GM04504 (cell line): ENCODE measurements at regions not wholly inside any gene's neighbourhood (a gene's known extent, or its start where the extent isn't known, plus 50 kb on each side); places are given as distances from the start of the nearest gene placed in this dataset.
"Not testable (repeated sequence)": the region's sequence is repeated elsewhere in the genome, so short reads cannot be mapped to it uniquely, and the experiment has no call there.

ENCODE experiments used
- DNase-seq: peaks from one replicate; pipeline ENCODE4 v3.0.0-alpha.2; 2012; ENCODE audit warnings: low read depth

DNA sequence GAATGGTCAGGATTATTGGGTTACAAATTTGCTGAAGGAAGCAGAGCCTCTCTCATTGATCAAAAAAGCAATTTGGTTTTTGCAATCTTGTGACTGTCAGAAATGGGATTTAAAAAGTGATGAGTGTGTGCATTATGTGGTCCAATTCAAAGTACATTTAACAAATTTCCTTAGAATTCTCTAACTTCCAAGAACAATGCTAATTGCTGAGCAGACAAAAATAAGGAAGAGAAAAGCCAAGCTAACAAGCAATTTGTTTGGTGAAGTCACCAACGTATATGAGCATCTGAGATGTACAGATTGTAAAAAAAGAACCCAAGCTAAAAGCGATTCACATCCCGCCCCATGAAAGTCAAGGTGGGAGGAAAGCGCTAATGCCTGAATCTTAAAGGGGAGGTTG lies 1643.9 kb downstream of the CDH8 start:
- DNase-seq = no peak

DNA sequence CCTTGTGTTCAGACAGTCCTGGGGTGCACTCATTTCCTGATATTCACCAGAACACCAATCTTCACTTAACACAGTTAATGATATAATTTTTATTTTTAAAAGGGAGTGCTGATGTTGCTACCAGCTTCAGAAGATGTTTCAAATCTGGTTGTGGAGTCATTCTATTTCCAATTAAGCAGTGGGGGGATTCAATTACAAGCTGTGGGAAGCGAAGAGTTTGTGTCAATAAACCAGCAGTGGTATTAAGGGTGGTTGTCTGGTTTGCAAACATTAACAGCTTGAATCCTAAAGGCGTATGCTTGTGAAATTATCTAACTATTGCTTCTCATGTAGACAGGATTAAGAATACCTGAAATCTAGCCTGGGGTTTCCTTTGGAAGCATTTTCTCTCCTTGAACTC lies 1637.5 kb upstream of the GOT2 start:
- no peak for DNase-seq

DNA sequence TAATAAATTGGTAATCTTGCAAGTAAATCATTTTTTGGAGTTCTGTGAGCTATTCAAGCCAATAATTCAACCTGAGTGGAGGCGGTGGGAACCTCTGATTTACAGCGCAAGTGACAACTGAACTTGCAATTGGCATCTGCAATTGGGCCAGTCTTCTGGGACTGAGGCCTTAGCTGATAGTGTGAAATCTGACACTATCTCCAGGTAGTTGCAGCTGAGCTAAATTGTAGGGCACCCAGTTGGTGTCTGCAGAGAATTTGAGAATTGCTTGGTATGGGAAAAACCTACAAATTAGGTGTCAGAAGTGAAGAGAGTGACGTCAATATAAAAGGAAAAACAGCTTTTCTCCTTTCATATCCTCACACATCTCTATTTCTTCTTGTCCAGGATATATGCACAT lies 1633.6 kb upstream of the GOT2 start:
- DNase-seq = no peak

DNA sequence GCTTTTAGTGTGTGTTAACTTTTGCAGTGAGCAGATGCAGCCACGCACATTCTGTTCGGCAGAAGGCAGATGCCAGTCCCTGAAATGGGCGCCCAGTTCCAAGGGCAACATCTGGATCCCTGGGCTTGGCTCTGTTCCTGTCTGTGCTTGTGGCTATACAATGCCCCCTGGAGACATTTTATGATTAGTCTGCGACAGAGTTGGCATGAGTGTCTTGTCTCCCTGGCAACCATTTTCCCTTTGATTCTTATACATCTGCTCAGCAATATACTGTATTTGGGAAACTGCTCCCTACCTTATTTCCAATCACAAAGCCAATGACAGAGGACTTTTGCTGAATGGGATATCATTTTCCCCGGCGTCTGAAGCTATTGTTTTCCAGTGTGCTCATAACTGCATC lies 1629.5 kb upstream of the GOT2 start:
- DNase-seq = no peak

DNA sequence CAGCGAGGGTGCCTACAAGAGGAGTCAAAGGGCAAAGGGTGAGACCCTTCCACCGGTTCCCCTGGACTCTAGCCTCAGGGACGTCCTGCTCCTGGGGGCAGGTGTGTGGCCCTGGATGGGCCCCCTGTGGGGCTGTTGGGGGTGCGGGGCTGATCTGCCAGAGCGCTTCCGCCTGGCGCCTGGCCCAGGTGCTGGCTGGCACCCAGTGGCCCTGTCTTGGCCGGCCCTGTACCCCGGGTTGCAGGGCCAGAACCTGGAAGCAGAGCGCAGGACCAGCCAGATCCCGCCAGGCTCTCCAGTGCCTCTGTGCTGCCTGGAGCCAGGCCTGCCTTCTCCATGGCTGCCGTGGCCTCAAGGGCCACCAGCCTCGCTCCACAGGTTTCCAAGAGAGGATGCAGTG lies 1625.8 kb upstream of the GOT2 start:
- DNase-seq = not testable (repeated sequence)

DNA sequence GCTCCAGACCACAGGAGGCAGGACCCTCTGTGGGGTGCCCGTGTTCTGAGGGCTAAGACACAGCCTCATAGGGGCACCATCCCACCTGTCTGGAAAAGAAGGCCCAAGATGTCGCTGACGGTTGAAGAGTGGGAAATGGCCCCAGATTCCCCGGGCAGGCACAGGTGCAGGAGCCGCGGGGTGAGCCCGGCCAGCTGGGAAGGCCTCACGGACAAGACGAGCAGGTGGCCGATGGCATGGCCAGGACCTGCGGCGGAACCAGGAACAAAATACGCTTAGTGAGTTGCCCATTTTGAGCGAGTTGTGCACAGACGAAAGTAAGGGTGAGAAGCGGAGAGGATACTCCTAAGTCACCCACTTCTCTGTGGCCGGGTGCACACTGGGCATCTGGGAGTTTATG lies 1625.3 kb upstream of the GOT2 start:
- DNase-seq = not testable (repeated sequence)

DNA sequence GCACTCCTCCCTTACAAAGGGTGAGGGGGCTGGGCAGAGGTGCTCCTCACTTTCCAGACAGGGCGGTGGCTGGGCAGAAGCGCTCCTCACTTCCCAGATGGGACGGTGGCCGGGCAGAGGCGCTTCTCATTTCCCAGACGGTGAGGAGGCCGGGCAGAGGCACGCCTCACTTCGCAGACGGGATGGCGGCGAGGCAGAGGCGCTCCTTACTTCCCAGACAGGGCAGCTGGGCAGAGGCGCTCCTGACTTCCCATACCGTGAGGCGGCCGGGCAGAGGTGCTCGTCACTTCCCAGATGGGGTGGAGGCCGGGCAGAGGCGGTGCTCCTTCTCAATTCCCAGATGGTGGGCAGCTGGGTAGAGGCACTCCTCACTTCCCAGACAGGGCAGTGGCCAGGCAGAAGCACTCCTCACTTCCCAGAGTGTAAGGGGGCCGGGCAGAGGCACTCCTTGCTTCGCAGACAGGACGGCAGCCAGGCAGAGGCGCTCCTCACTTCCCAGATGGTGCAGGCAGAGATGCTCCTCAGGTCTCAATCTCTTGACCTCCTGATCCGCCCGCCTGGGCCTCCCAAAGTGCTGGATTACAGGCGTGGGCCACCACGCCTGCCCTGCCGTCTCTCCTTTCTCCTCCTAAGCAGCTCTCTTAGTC lies 1623.9 kb upstream of the GOT2 start:
- not testable (repeated sequence) for DNase-seq

DNA sequence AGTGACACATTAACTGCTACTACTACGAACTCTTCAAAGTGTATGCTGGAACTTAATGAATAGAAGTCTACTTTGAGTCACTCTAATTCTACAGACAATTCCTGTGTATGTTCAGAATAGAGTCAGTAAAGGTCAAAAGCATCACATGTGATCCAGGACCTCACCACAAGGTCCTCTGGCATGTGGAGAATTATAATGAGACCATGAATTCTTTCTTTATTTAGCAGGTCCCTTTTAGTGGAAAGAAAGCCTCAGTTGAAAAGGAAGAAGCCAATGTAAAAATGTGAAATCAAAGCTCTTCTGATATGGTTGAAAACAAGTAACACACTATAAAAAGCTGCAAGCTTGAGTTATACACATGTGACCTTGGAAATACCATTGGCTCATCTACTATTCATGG lies 1612.1 kb upstream of the GOT2 start:
- no peak for DNase-seq

DNA sequence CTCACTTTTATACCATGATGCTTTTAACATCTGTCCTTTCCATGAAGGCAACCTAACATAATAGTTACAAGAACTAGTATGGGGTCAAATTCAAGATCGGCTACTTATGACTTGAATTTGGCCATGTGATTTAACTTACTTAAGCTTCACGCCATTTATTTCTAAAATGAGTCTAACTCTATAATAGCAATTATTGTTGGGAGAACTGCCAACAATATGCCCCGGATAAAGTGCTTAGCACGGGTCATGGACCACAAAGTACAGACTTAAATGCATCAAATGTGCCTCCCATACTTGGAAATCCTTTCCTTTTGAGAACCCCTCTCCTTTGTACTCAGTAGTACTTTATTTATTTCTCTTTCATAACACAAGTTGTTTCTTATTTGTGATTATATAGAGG lies 1603.6 kb upstream of the GOT2 start:
- no peak for DNase-seq

DNA sequence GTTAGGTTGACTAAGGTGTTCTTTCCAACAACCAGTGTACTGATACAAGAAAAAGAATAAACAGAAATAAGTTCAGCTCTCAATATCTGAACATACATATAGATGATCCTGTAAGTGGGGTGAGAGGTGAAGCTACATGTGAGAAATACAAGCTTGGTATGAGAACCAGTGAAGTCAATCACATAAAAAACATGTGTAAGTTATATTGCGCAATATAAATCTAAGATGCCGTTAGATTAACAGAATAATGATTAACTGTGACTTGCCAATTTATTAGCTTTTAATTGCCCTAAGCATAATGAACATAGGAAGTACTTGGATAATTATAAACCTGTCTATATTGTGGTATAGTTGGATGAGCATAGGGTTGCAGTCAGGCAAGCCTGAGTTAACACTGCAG lies 1597.1 kb upstream of the GOT2 start:
- DNase-seq = no peak

DNA sequence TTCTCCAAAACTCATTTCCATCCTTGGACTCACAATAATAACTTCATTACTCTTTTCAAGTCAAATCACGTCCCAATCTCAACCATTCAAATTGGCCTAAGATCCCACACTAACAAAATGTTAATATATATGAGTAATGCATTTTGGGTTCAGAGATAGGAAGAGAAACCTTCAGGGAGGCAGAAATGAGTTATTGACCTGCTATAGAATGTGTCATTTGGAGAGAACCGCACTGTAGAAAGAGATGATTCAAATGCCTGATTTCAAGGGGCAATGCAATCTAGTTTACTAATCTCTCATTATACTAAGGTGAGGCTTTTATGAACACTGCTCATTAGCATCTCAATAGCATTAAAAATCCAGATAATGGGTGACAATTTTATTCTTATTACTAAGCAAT lies 1595.0 kb upstream of the GOT2 start:
- no peak for DNase-seq

DNA sequence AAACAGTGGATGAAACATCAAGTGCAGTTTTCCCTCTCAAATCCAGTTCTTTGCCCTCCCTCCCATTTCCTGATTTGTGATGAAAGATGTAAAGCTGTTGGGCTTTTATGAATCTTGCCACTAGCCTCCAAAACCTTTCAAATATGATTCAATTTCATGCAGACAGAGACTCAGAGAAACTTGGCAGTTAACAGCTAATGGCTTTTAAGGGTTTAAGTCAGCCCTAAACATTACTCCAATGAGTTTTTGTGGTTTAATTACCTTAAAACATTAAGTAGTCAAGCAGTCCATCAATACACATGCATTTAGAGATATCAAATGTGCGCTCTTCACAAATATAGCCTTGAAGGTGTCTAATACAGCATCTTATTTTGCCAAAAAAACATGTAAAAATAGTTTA lies 1594.0 kb upstream of the GOT2 start:
- DNase-seq = no peak

DNA sequence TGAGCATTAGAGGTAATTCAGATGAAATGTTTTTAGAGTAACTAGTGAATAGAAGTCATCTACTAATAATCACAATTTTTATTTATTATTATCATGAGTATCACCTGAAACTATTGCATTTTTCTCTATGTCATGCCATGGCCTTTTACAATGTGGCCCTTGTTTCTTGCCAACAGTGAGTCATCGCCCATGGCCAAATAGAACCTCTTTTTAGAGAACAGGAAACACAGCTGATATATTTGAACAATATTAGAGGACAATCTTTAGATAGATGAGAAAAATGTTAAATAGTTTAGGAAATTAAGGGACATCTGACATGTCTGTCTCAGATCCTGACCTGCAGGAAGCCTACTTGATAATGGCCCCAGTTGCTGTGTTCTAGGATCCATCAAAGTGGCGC lies 1584.4 kb upstream of the GOT2 start:
- DNase-seq = no peak

DNA sequence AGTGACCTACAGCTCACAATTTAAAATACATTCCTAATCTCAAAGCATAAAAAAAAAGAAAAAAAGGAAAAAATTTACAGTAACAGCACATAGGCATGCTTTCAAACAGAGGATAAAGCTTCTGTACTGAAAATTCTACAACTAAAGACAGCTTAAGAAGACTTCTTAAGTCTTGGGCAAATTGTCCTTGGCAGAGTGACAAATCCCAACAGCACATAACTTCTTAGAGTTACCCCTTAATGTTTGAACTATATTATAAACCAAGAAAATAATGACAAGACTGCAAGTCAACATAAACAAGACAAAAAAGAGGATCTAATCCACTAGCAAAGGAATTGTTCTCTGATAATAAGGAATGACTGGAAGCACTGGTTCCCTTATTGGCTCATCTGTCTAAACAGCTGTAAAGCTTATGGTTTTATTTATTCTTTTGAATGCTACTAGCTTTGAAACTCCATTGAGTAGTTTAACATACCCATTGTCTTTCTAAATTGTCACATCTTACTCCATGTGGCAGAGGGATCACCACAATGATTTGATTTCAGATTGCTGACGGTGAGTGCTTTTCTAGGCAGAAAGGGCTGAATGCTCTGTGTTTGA lies 1576.8 kb upstream of the GOT2 start:
- no peak for DNase-seq

DNA sequence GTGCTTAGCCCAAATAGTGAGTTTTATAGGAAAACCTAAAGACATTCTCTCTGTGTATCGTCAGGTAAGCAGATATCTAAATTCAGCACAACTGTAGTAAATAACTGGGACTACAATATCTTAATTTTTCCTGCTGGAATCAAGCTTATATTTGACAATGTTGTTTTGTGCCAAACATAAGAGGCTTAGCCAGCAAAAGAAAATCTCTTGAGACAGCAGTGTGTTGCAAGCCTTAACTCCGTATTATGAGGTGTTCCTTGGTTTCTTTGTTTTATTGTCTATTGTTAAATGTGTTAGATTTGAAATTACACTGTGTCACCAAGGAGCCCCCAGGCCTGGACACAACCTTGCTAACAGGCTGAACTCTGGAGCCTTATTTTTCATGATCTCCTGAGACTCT lies 1570.6 kb upstream of the GOT2 start:
- no peak for DNase-seq

DNA sequence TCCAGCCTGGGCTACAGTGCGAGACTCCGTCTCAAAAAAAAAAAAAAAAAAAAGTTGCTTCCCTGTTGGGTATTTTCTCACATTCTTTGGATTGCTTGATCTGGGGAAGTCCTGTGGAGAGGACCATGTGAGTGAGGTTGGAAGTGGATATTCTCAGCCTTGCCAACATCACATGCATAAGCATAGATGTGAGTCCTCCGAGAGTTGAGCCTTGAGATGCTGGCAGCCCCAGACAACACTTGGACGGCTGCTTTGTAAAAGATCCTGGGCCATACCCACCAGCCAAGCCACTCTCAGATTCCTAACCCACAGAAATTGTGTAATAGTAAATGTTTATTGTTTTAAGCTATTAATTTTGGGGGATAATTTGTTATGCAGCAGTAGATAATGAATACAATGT lies 1570.0 kb upstream of the GOT2 start:
- DNase-seq = no peak

DNA sequence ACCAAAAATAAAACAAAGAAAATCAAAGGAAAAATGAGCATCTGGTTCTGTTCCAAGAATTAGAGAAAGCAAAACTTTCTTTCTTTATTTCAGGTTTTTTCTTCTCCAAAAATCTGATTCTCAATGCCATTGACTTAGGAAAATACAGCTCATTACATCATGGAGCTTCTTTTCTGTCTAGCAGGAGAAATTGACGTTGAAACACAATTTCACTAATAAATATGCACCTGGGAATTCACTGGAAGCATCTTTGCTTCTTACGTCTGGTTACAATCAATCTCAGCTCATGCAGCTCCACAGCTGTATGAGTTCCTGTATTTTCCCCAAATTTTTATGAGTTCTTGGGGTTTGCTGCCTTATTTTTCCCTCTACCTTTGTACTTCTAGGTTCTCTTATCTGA lies 1568.6 kb upstream of the GOT2 start:
- DNase-seq = no peak

DNA sequence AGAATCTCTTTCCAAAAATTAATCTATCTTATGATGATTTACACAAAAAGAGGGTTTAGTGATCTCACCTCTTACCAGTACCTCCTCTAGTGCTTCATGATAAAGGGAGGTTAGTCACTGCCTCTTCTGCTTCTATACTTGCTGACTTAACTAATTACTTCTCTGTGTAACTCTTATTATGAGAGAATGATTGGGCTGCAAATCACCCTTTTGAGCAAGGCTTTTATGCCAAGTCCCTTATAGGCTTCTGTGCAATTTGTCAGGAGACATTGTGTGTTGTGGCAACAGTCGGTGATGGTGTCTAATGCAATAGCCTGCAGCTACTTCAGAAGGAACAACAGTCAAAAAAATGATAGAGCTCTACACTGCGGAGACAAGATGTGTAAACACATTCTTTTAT lies 1568.1 kb upstream of the GOT2 start:
- no peak for DNase-seq

DNA sequence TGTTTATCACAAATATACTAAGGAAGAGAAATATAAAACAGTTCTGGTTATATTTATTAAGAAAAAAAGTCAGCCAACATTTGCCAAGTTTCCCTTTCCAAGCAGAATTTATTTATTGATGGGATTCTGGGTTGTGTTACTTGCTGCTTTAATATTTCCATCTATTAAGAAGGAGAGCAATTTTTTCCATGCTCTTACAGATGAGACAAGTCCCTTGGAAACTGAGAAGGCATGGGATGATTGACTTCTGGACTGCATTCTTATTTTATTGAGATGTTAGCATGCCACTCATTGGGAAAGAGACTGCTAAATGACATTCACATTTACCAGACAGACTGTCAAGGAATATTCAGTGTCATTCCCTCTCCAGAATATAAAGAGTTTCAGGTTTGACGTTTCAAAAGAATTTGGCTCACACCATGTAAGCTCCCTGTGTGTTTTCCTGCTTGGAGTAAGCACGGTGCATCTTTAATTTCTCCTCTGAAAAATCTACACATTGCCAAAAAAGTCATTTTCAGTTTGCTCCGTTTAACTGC lies 1565.2 kb upstream of the GOT2 start:
- no peak for DNase-seq

DNA sequence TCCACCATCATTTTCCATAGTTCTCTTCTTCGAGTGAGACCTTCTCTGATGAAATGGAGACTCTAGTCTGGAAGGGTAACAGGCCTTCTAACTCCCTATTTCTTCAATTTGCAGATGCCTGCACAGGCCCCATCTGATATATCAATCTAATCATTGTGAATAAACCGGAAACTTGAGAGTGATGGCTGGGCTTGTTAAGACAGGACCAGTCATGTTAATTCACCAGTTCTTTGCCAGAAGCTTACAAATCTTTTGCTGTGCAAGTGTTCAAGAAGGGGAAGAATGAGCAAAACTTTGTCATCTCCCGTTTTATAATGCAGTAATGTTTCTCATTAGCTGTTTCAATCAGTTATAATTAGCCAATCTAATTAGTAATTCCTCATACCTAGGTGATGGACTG lies 1561.3 kb upstream of the GOT2 start:
- no peak for DNase-seq

DNA sequence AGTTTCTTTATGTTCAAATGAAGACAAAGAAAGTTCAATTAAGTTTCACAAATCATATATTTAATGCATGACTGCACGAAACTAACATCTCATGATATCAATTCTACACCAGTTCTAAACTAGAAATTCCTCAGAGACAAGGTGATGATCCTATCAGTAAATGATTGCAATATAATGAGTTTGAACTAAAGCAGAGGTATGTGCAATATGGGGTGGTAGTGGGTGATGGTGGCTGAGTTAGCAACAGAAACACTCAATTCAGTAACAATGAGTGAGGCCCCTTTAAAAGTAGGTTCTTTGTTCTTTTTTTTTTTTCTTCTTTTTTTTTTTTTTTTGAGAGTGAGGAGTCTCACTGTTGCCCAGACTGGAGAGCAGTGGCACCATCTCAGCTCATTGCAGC lies 1551.7 kb upstream of the GOT2 start:
- DNase-seq = no peak

DNA sequence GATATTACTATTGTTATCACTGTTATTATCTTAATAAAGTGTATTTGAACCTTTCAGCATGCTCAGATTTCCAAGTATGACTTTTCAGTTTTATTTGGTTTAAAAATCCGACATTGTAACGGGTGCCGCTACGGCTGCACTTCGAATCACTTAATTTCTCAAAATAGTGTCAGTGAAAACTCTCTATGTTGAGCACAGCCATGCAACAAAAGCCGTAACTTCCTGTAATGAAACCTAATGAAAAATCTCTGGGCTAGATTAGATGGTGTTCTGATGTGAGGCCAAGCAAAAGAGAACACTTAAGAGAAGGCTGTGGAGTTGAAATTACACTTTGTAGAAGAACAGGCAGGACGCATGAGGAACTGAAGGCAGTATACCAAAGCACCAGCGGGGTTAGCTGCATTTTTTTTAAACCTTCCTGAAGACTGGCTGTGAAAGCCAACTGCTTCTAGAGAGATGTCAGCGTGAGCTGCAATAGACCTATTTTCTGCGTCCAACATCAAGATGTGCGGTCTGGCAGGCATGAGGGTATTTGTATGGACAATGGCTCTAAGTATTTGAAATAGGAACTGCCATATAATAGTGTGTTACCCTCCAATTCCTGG lies 1545.0 kb upstream of the GOT2 start:
- no peak for DNase-seq

DNA sequence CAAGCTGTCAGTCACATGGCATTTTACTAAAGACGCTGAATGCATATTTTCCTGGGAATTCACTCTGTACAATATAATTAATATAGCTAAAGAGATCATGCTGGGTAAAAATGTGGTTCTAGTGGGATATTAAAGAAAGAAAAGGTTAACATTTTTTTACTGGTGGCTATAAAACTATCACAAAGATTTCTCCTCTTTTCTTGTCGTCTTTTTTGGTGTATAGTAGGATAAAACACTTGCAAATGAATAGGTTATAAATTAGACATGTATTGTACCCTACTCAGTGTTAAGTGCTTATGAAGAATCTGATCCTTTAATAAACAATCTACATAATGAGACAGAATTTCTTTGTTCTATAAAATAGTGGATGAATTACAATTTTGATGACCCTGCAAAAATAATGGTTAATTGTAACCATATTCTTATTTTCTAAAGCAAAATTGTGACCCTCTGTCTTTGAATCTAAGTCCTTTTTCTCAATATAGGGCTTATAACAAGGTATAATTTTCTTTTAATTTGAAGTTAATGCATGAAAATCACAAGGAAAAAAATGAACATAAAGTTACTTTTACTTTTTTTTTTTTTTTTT lies 1540.4 kb upstream of the GOT2 start:
- no peak for DNase-seq
